ENCODE measurements at regions not wholly inside any gene's neighbourhood (a gene's known extent, or its start where the extent isn't known, plus 50 kb on each side); places are given as distances from the start of the nearest gene placed in this dataset.

GRCh38 chr13:73851104-73851503 lies 283.1 kb downstream of the KLF12 start:
- Histone ChIP-seq H3K27ac (ENCODE audit: low read depth, low read length, poor library complexity, severe bottlenecking) (no peak overlapping the region), H3K79me2 (ENCODE audit: insufficient read depth, low read depth, low read length) (no peaks in the 10 kb centered on the region)
- CTCF ChIA-PET (ENCODE audit: unreplicated experiment), result no interaction called here

DNA sequence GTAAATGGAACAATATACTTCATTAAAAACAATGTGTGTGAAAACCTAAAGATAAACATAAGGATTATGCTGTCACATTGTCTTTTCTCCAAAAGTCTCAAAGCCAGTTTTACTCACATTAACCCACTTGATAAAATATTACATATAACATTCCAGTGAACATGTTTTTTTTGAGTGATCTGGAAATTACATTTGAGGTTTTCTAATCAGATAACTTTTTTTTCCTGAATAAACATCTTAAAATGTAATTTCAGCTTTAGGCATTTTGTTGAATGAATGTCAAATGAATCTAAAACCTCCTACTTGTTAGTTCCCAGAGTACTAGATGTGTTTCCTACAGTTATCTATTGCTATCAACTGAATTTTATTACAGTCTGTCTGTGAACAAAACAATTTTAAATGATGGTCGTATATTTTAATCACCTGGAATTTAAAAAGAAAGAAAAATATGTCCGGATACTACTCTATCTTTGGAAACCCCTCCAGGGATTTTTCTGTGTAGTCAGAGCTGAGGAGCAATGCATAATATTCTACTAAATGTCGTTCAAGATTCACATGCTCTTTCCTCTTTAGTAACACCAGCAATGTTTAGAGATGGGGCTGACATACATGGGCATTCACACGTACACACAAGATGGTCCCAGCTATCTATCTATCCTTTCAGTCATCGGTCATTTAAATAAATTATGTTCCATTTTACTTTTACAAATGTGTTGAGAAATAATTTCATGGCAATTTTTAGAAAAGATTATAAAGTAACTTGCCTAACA lies 283.9 kb downstream of the KLF12 start:
- TF ChIP-seq, protein P1, sequence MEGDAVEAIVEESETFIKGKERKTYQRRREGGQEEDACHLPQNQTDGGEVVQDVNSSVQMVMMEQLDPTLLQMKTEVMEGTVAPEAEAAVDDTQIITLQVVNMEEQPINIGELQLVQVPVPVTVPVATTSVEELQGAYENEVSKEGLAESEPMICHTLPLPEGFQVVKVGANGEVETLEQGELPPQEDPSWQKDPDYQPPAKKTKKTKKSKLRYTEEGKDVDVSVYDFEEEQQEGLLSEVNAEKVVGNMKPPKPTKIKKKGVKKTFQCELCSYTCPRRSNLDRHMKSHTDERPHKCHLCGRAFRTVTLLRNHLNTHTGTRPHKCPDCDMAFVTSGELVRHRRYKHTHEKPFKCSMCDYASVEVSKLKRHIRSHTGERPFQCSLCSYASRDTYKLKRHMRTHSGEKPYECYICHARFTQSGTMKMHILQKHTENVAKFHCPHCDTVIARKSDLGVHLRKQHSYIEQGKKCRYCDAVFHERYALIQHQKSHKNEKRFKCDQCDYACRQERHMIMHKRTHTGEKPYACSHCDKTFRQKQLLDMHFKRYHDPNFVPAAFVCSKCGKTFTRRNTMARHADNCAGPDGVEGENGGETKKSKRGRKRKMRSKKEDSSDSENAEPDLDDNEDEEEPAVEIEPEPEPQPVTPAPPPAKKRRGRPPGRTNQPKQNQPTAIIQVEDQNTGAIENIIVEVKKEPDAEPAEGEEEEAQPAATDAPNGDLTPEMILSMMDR (conservative IDR thresholded peaks at IDR 0.05; ENCODE audit: low read length), result no peak
- no peak for TF ChIP-seq EZH2phosphoT487 (IDR thresholded peaks at IDR 0.05; ENCODE audit: borderline replicate concordance, low read depth, low read length)
- ChIA-PET CTCF (ENCODE audit: unreplicated experiment) (no interaction called here), POLR2A (interaction anchor here (0.8 to 1.2 kb wide), 4 partner anchors 10 to 348 kb away, joined by 3 to 4 read pairs (median 4); no protein-coding TSS in a partner anchor)
- Histone ChIP-seq H3K27ac (ENCODE audit: low read depth, low read length, poor library complexity, severe bottlenecking) (no peak overlapping the region), H4K20me1 (ENCODE audit: insufficient read depth, low read length) (no peaks in the 10 kb centered on the region), H3K4me1 (ENCODE audit: insufficient read depth, low read length, poor library complexity, severe bottlenecking) (peaks cover 14% of the 10 kb centered on the region), H3K4me3 (ENCODE audit: low read depth, low read length, poor library complexity, severe bottlenecking) (no peak overlapping the region), H3K79me2 (ENCODE audit: insufficient read depth, low read depth, low read length) (no peaks in the 10 kb centered on the region), H2AFZ (ENCODE audit: low read length) (no peak overlapping the region), H3K9me2 (ENCODE audit: insufficient read depth, low read length) (no peaks in the 10 kb centered on the region), H3K36me3 (ENCODE audit: insufficient read depth, low read length) (peaks cover 9% of the 10 kb centered on the region), H3K9me3 (ENCODE audit: low read length) (no peaks in the 10 kb centered on the region), H3K4me2 (ENCODE audit: low read length) (no peak overlapping the region)
- DNase-seq (ENCODE audit: low spot score), result no peak
- no TSS peak for BruUV-seq (replicated peaks)
- intact Hi-C loops (cut with micrococcal nuclease; ENCODE audit: unreplicated experiment), result no loop called here

More at GRCh38 chr13:73851104-73851503, 283.1 kb downstream of the KLF12 start:
- Histone ChIP-seq H3K9me2 (ENCODE audit: insufficient read depth, low read length) (no peaks in the 10 kb centered on the region), H3K4me2 (ENCODE audit: low read length) (no peak overlapping the region), H3K36me3 (ENCODE audit: insufficient read depth, low read length) (0 out of 2 replicates have a peak, but pooled peaks cover 3% of the 10 kb centered on the region), H3K4me1 (ENCODE audit: insufficient read depth, low read length, poor library complexity, severe bottlenecking) (peaks cover 14% of the 10 kb centered on the region), H2AFZ (ENCODE audit: low read length) (no peak overlapping the region), H3K4me3 (ENCODE audit: low read depth, low read length, poor library complexity, severe bottlenecking) (no peak overlapping the region), H4K20me1 (ENCODE audit: insufficient read depth, low read length) (no peaks in the 10 kb centered on the region), H3K9me3 (ENCODE audit: low read length) (no peaks in the 10 kb centered on the region)
- intact Hi-C loops (cut with micrococcal nuclease; ENCODE audit: unreplicated experiment), result no loop called here
- POLR2A ChIA-PET, result interaction anchor here (0.8 to 1.2 kb wide), 5 partner anchors 9 to 347 kb away, joined by 3 to 4 read pairs (median 3); no protein-coding TSS in a partner anchor
- BruUV-seq (replicated peaks), result no TSS peak
- TF ChIP-seq EZH2phosphoT487 (IDR thresholded peaks at IDR 0.05; ENCODE audit: borderline replicate concordance, low read depth, low read length), result no peak
- TF ChIP-seq, protein P1 (conservative IDR thresholded peaks at IDR 0.05; ENCODE audit: low read length), result no peak
- no peak for DNase-seq (ENCODE audit: low spot score)

DNA sequence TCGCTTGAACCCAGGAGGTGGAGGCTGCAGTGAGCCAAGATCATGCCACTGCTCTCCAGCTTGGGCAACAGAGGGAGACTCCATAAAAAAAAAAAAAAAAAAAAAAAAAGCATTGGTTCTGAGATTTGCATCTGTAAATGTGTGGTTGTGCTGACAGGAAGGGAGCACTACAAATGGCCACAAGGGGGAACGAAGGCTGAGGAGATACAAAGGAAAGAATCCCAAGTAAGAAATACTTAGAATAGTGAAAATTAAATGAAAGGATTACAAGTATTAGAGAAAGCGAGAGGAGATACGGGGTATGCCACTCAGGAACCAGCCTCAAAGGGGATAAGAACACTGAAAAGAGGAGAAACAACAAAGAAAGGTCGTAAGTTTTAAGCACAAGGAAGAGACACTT lies 284.9 kb downstream of the KLF12 start:
- H3K9me3 ChIP-seq (ENCODE audit: low read length), result no peaks in the 10 kb centered on the region
- CTCF ChIA-PET (ENCODE audit: unreplicated experiment), result interaction anchor here (0.6 kb wide), 1 partner anchor 149 kb away, joined by 6 read pairs; no protein-coding TSS in a partner anchor
- H3K27ac ChIP-seq (ENCODE audit: low read depth, low read length, poor library complexity, severe bottlenecking), result no peak overlapping the region
- BruUV-seq (replicated peaks), result no TSS peak
- POLR2A ChIA-PET, result interaction anchor here (0.7 kb wide), 1 partner anchor 382 kb away, joined by 4 read pairs; no protein-coding TSS in a partner anchor
- no peaks in the 10 kb centered on the region for H3K9me2 ChIP-seq (ENCODE audit: insufficient read depth, low read length)
- no peak overlapping the region for H2AFZ ChIP-seq (ENCODE audit: low read length)
- H4K20me1 ChIP-seq (ENCODE audit: insufficient read depth, low read length), result no peaks in the 10 kb centered on the region
- no peaks in the 10 kb centered on the region for H3K79me2 ChIP-seq (ENCODE audit: insufficient read depth, low read depth, low read length)
- H3K4me2 ChIP-seq (ENCODE audit: low read length), result no peak overlapping the region
- H3K4me1 ChIP-seq (ENCODE audit: insufficient read depth, low read length, poor library complexity, severe bottlenecking), result peaks cover 14% of the 10 kb centered on the region
- intact Hi-C loops (cut with micrococcal nuclease; ENCODE audit: unreplicated experiment), result no loop called here
- H3K36me3 ChIP-seq (ENCODE audit: insufficient read depth, low read length), result peaks cover 19% of the 10 kb centered on the region
- DNase-seq (ENCODE audit: low spot score), result peak; percentile 44
- no peak overlapping the region for H3K4me3 ChIP-seq (ENCODE audit: low read depth, low read length, poor library complexity, severe bottlenecking)
- TF ChIP-seq, protein P1 (conservative IDR thresholded peaks at IDR 0.05; ENCODE audit: low read length), result peak; percentile 70
- no peak for TF ChIP-seq EZH2phosphoT487 (IDR thresholded peaks at IDR 0.05; ENCODE audit: borderline replicate concordance, low read depth, low read length)
